ENCODE measurements at regions not wholly inside any gene's neighbourhood (a gene's known extent, or its start where the extent isn't known, plus 50 kb on each side); places are given as distances from the start of the nearest gene placed in this dataset.
"Not testable (repeated sequence)": the region's sequence is repeated elsewhere in the genome, so short reads cannot be mapped to it uniquely, and the experiment has no call there.

GRCh38 chr19:30854661-30855060 lies 482.5 kb downstream of the ZNF536 start:
- H3K4me1 Mint-ChIP-seq, result no peaks in the 10 kb centered on the region
- H3K9me3 Mint-ChIP-seq, result no peaks in the 10 kb centered on the region
- CTCF ChIA-PET, result no interaction called here
- POLR2A ChIA-PET, result no interaction called here
- no peak overlapping the region for H3K4me3 Mint-ChIP-seq
- no peaks in the 10 kb centered on the region for H3K27me3 Mint-ChIP-seq
- no peak overlapping the region for H3K27ac Mint-ChIP-seq
- DNase-seq, result no peak
- no peaks in the 10 kb centered on the region for H3K36me3 Mint-ChIP-seq (ENCODE audit: low read depth)

- Mint-ChIP-seq H3K36me3 (ENCODE audit: low read depth) (no peaks in the 10 kb centered on the region), H3K27ac (no peak overlapping the region), H3K27me3 (no peaks in the 10 kb centered on the region), H3K4me3 (no peak overlapping the region), H3K9me3 (no peaks in the 10 kb centered on the region), H3K4me1 (no peaks in the 10 kb centered on the region)
- POLR2A ChIA-PET, result no interaction called here
- DNase-seq, result no peak
- CTCF ChIA-PET, result no interaction called here
These were observed 482.0 kb downstream of the ZNF536 start for GRCh38 chr19:30854207-30854606.

GRCh38 chr19:30853036-30853435 lies 480.9 kb downstream of the ZNF536 start:
- POLR2A ChIA-PET, result no interaction called here
- Mint-ChIP-seq H3K27me3 (no peaks in the 10 kb centered on the region), H3K4me1 (no peaks in the 10 kb centered on the region), H3K27ac (no peak overlapping the region), H3K4me3 (no peak overlapping the region), H3K9me3 (no peaks in the 10 kb centered on the region), H3K36me3 (ENCODE audit: low read depth) (no peaks in the 10 kb centered on the region)
- no peak for DNase-seq
- CTCF ChIA-PET, result no interaction called here

GRCh38 chr19:30852168-30852567 lies 480.0 kb downstream of the ZNF536 start:
- Mint-ChIP-seq H3K36me3 (ENCODE audit: low read depth) (no peaks in the 10 kb centered on the region), H3K9me3 (no peaks in the 10 kb centered on the region), H3K27ac (no peak overlapping the region), H3K4me3 (no peak overlapping the region), H3K4me1 (no peaks in the 10 kb centered on the region), H3K27me3 (no peaks in the 10 kb centered on the region)
- POLR2A ChIA-PET, result no interaction called here
- DNase-seq, result no peak
- CTCF ChIA-PET, result no interaction called here

- Mint-ChIP-seq H3K4me3 (no peak overlapping the region), H3K9me3 (no peaks in the 10 kb centered on the region), H3K4me1 (no peaks in the 10 kb centered on the region), H3K27me3 (no peaks in the 10 kb centered on the region), H3K27ac (no peak overlapping the region), H3K36me3 (ENCODE audit: low read depth) (no peaks in the 10 kb centered on the region)
- POLR2A ChIA-PET, result no interaction called here
- CTCF ChIA-PET, result no interaction called here
- DNase-seq, result no peak
These were observed 479.5 kb downstream of the ZNF536 start for GRCh38 chr19:30851646-30852045.

GRCh38 chr19:30848636-30849425 lies 476.6 kb downstream of the ZNF536 start:
- Mint-ChIP-seq H3K27ac (no peak overlapping the region), H3K9me3 (no peaks in the 10 kb centered on the region)
- CTCF ChIA-PET, result no interaction called here

GRCh38 chr19:30846102-30846501 lies 473.9 kb downstream of the ZNF536 start:
- no peaks in the 10 kb centered on the region for H3K9me3 Mint-ChIP-seq
- POLR2A ChIA-PET, result no interaction called here
- H3K36me3 Mint-ChIP-seq (ENCODE audit: low read depth), result no peaks in the 10 kb centered on the region
- DNase-seq, result no peak
- no peak overlapping the region for H3K27ac Mint-ChIP-seq
- CTCF ChIA-PET, result no interaction called here
- H3K4me3 Mint-ChIP-seq, result no peak overlapping the region
- H3K4me1 Mint-ChIP-seq, result no peaks in the 10 kb centered on the region
- no peaks in the 10 kb centered on the region for H3K27me3 Mint-ChIP-seq

More at GRCh38 chr19:30848636-30849425, 476.6 kb downstream of the ZNF536 start:
- no peaks in the 10 kb centered on the region for H3K4me1 Mint-ChIP-seq
- no peak for DNase-seq
- no peaks in the 10 kb centered on the region for H3K27me3 Mint-ChIP-seq
- no peak overlapping the region for H3K4me3 Mint-ChIP-seq
- H3K36me3 Mint-ChIP-seq (ENCODE audit: low read depth), result no peaks in the 10 kb centered on the region
- POLR2A ChIA-PET, result no interaction called here

GRCh38 chr19:30842926-30843325 lies 470.7 kb downstream of the ZNF536 start:
- ChIA-PET CTCF (no interaction called here), POLR2A (no interaction called here)
- no peak overlapping the region for H3K27ac Mint-ChIP-seq
- no peak for DNase-seq
- no peaks in the 10 kb centered on the region for H3K4me1 Mint-ChIP-seq
- H3K27me3 Mint-ChIP-seq, result no peaks in the 10 kb centered on the region
- no peaks in the 10 kb centered on the region for H3K9me3 Mint-ChIP-seq
- no peak overlapping the region for H3K4me3 Mint-ChIP-seq
- H3K36me3 Mint-ChIP-seq (ENCODE audit: low read depth), result no peaks in the 10 kb centered on the region

GRCh38 chr19:30841934-30842333 lies 469.8 kb downstream of the ZNF536 start:
- POLR2A ChIA-PET, result no interaction called here
- CTCF ChIA-PET, result no interaction called here
- Mint-ChIP-seq H3K27ac (no peak overlapping the region), H3K4me3 (no peak overlapping the region), H3K36me3 (ENCODE audit: low read depth) (no peaks in the 10 kb centered on the region), H3K27me3 (no peaks in the 10 kb centered on the region), H3K4me1 (no peaks in the 10 kb centered on the region), H3K9me3 (no peaks in the 10 kb centered on the region)
- DNase-seq, result no peak

GRCh38 chr19:30830875-30831274 lies 458.7 kb downstream of the ZNF536 start:
- Mint-ChIP-seq H3K27me3 (no peaks in the 10 kb centered on the region), H3K4me3 (no peak overlapping the region), H3K9me3 (no peaks in the 10 kb centered on the region), H3K36me3 (ENCODE audit: low read depth) (no peaks in the 10 kb centered on the region), H3K4me1 (no peaks in the 10 kb centered on the region), H3K27ac (no peak overlapping the region)
- POLR2A ChIA-PET, result no interaction called here
- no peak for DNase-seq
- CTCF ChIA-PET, result no interaction called here

- DNase-seq; H3K27me3 Mint-ChIP-seq; H3K36me3 Mint-ChIP-seq (ENCODE audit: low read depth); H3K9me3 Mint-ChIP-seq; H3K27ac Mint-ChIP-seq; POLR2A ChIA-PET; CTCF ChIA-PET; H3K4me3 Mint-ChIP-seq; H3K4me1 Mint-ChIP-seq: not testable (repeated sequence)
These were observed 453.3 kb downstream of the ZNF536 start for GRCh38 chr19:30825505-30825904.

GRCh38 chr19:30824809-30825208 lies 452.6 kb downstream of the ZNF536 start:
- Mint-ChIP-seq H3K27ac (no peak overlapping the region), H3K4me3 (no peak overlapping the region), H3K27me3 (no peaks in the 10 kb centered on the region), H3K36me3 (ENCODE audit: low read depth) (no peaks in the 10 kb centered on the region), H3K4me1 (no peaks in the 10 kb centered on the region), H3K9me3 (peaks cover 3% of the 10 kb centered on the region)
- ChIA-PET CTCF (no interaction called here), POLR2A (no interaction called here)
- no peak for DNase-seq

- no peak overlapping the region for H3K4me3 Mint-ChIP-seq
- no peak for DNase-seq
- H3K9me3 Mint-ChIP-seq, result peaks cover 3% of the 10 kb centered on the region
- H3K4me1 Mint-ChIP-seq, result no peaks in the 10 kb centered on the region
- no peak overlapping the region for H3K27ac Mint-ChIP-seq
- POLR2A ChIA-PET, result no interaction called here
- no peaks in the 10 kb centered on the region for H3K27me3 Mint-ChIP-seq
- no peaks in the 10 kb centered on the region for H3K36me3 Mint-ChIP-seq (ENCODE audit: low read depth)
- CTCF ChIA-PET, result no interaction called here
These were observed 445.9 kb downstream of the ZNF536 start for GRCh38 chr19:30817965-30818567.

GRCh38 chr19:30817197-30817596 lies 445.0 kb downstream of the ZNF536 start:
- Mint-ChIP-seq H3K27me3 (no peaks in the 10 kb centered on the region), H3K27ac (no peak overlapping the region), H3K4me1 (no peaks in the 10 kb centered on the region), H3K4me3 (no peak overlapping the region), H3K9me3 (peaks cover 3% of the 10 kb centered on the region), H3K36me3 (ENCODE audit: low read depth) (no peaks in the 10 kb centered on the region)
- no peak for DNase-seq
- ChIA-PET CTCF (no interaction called here), POLR2A (no interaction called here)
